GM21381 (cell line): ENCODE measurements at regions not wholly inside any gene's neighbourhood (a gene's known extent, or its start where the extent isn't known, plus 50 kb on each side); places are given as distances from the start of the nearest gene placed in this dataset.

Experiments used
- ATAC-seq: cut with Tn5 transposase; IDR thresholded peaks from one replicate; pipeline ENCODE4 v1.9.1; 2021; ENCODE audit warnings: mild to moderate bottlenecking, moderate library complexity; ENCODE audit not compliant: unreplicated experiment

GRCh38 chr9:79945495-79945894, 373.7 kb downstream of the TLE4 start:
- ATAC-seq: no peak

GRCh38 chr9:79945016-79945415, 373.3 kb downstream of the TLE4 start:
- ATAC-seq: no peak

- no peak for ATAC-seq
Observed at GRCh38 chr9:79940919-79941318, 369.2 kb downstream of the TLE4 start.

- ATAC-seq: no peak
Observed at GRCh38 chr9:79939819-79940218, 368.1 kb downstream of the TLE4 start.

GRCh38 chr9:79936336-79936735, 364.6 kb downstream of the TLE4 start:
- ATAC-seq: no peak

- no peak for ATAC-seq
Observed at GRCh38 chr9:79929285-79929684, 357.5 kb downstream of the TLE4 start.

GRCh38 chr9:79928661-79929223, 357.0 kb downstream of the TLE4 start:
- ATAC-seq: no peak

GRCh38 chr9:79925326-79925725, 353.6 kb downstream of the TLE4 start:
- ATAC-seq: no peak

- ATAC-seq: no peak
Observed at GRCh38 chr9:79924836-79925235, 353.1 kb downstream of the TLE4 start.

GRCh38 chr9:79917421-79917820, 345.7 kb downstream of the TLE4 start:
- ATAC-seq: no peak

- no peak for ATAC-seq
Observed at GRCh38 chr9:79913867-79914266, 342.1 kb downstream of the TLE4 start.

GRCh38 chr9:79912318-79913070, 340.7 kb downstream of the TLE4 start:
- ATAC-seq: no peak

- no peak for ATAC-seq
Observed at GRCh38 chr9:79911724-79912123, 340.0 kb downstream of the TLE4 start.

- ATAC-seq: no peak
Observed at GRCh38 chr9:79902825-79903600, 331.2 kb downstream of the TLE4 start.

GRCh38 chr9:79900754-79901153, 329.0 kb downstream of the TLE4 start:
- ATAC-seq: no peak

- ATAC-seq: no peak
Observed at GRCh38 chr9:79896390-79896980, 324.7 kb downstream of the TLE4 start.

- no peak for ATAC-seq
Observed at GRCh38 chr9:79895232-79895631, 323.5 kb downstream of the TLE4 start.

- ATAC-seq: no peak
Observed at GRCh38 chr9:79889369-79889768, 317.6 kb downstream of the TLE4 start.

GRCh38 chr9:79885093-79885857, 313.5 kb downstream of the TLE4 start:
- no peak for ATAC-seq

- no peak for ATAC-seq
Observed at GRCh38 chr9:79884546-79884945, 312.8 kb downstream of the TLE4 start.
